Glomerular visceral epithelial cell (primary cell): ENCODE measurements at regions not wholly inside any gene's neighbourhood (a gene's known extent, or its start where the extent isn't known, plus 50 kb on each side); places are given as distances from the start of the nearest gene placed in this dataset.
"Not testable (repeated sequence)": the region's sequence is repeated elsewhere in the genome, so short reads cannot be mapped to it uniquely, and the experiment has no call there.

ENCODE experiments used
- DNase-seq: peaks from one replicate; pipeline ENCODE4 v3.0.0-alpha.2; 2016; ENCODE audit errors: extremely low spot score

GRCh38 chr18:37889963-37890362, 324.4 kb upstream of the CELF4 start:
- DNase-seq, result no peak

GRCh38 chr18:37874721-37875120, 309.1 kb upstream of the CELF4 start:
- no peak for DNase-seq

- no peak for DNase-seq
Measured at GRCh38 chr18:37873416-37873815, 307.8 kb upstream of the CELF4 start.

GRCh38 chr18:37872562-37872961, 307.0 kb upstream of the CELF4 start:
- no peak for DNase-seq

GRCh38 chr18:37871561-37871960, 306.0 kb upstream of the CELF4 start:
- no peak for DNase-seq

GRCh38 chr18:37869051-37869450, 303.5 kb upstream of the CELF4 start:
- no peak for DNase-seq

GRCh38 chr18:37864122-37864521, 298.5 kb upstream of the CELF4 start:
- DNase-seq, result no peak

- DNase-seq, result no peak
Measured at GRCh38 chr18:37861981-37862380, 296.4 kb upstream of the CELF4 start.

GRCh38 chr18:37854396-37854795, 288.8 kb upstream of the CELF4 start:
- no peak for DNase-seq

GRCh38 chr18:37853706-37854105, 288.1 kb upstream of the CELF4 start:
- no peak for DNase-seq

GRCh38 chr18:37852464-37852863, 286.9 kb upstream of the CELF4 start:
- no peak for DNase-seq

GRCh38 chr18:37847544-37847943, 281.9 kb upstream of the CELF4 start:
- no peak for DNase-seq

- no peak for DNase-seq
Measured at GRCh38 chr18:37846996-37847395, 281.4 kb upstream of the CELF4 start.

GRCh38 chr18:37845498-37845897, 279.9 kb upstream of the CELF4 start:
- DNase-seq, result no peak

GRCh38 chr18:37844209-37844970, 278.8 kb upstream of the CELF4 start:
- no peak for DNase-seq

GRCh38 chr18:37838083-37838482, 272.5 kb upstream of the CELF4 start:
- no peak for DNase-seq

GRCh38 chr18:37836071-37836970, 270.7 kb upstream of the CELF4 start:
- no peak for DNase-seq

GRCh38 chr18:37832010-37832695, 266.6 kb upstream of the CELF4 start:
- DNase-seq, result not testable (repeated sequence)

GRCh38 chr18:37812961-37813360, 247.4 kb upstream of the CELF4 start:
- no peak for DNase-seq

- no peak for DNase-seq
Measured at GRCh38 chr18:37805773-37806404, 240.3 kb upstream of the CELF4 start.

- DNase-seq, result no peak
Measured at GRCh38 chr18:37796823-37797349, 231.3 kb upstream of the CELF4 start.

- no peak for DNase-seq
Measured at GRCh38 chr18:37787452-37787851, 221.9 kb upstream of the CELF4 start.
